NCI-H82 treated with DMSO at 0.1 percent for 48 hours (cell line): ENCODE measurements at regions not wholly inside any gene's neighbourhood (a gene's known extent, or its start where the extent isn't known, plus 50 kb on each side); places are given as distances from the start of the nearest gene placed in this dataset.

Experiments
- DNase-seq: peaks from one replicate; lab custom pipeline; 2025; ENCODE audit not compliant: unreplicated experiment; lab: John Stamatoyannopoulos, UW

DNA sequence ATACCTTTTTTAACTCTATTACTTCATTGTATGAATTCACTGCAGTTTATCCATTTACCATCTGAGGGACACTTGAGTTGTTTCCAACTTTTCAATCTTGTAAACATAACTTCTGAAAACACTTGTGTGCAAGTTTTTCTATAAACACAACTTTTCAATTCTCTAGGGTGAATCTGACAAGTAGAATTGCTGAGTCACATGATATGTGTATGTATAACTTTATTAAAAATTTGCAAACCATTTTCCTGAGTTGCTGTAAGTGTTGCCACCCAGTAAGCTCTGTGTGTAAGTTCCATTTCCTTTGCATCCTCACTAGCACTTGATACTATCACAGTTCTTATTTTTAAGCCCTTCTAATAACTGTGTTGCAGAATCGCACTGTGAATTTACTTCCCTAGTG, 1415.6 kb upstream of the ATXN8OS start:
- DNase-seq, result no peak

DNA sequence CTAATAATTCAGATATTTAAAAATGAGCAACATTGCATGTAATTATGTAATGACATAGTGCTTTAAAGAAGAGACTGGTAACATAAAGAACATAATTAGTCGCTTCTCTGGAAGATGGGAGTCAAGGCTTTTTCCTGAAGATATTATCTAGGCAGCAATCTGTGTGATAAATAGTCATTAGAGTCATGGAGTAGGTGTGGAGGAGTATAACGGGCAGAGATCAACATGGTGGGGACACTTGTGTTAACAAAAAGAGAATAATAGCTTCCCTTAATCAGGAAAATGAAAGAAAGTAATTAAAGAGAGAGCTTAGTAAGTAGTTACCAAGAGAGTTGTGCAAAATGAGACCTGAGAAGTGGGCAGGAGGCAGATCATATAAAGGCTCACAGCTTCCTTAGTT, 1417.1 kb upstream of the ATXN8OS start:
- DNase-seq, result peak; percentile 99

DNA sequence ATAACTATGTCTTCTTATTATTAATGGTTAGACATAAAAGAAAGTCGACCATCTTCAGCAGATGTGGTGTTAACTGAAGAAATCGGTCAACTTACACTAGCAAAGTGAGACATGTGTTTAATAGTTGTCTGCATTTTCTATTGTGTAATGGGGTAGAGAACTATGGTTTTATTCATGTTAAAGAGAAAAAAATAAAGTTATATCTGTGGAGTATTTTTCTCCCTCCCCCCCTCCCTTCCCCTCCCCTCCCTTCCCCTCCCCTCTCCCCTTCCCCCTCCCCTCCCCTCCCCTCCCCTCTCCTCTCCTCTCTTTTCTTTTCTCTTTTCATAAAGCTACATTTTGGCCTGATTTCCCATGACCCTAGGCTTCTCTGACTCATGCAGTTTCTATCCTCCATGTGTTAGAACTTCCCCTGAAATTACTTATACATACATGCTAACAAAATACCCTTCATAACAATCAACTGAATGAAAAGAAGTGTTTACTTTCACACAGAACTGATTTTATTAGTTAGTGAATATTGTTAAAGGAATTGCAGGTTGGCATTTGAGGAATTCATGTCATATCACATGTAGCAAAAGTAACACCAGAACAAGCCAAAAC, 1431.0 kb upstream of the ATXN8OS start:
- DNase-seq, result no peak

DNA sequence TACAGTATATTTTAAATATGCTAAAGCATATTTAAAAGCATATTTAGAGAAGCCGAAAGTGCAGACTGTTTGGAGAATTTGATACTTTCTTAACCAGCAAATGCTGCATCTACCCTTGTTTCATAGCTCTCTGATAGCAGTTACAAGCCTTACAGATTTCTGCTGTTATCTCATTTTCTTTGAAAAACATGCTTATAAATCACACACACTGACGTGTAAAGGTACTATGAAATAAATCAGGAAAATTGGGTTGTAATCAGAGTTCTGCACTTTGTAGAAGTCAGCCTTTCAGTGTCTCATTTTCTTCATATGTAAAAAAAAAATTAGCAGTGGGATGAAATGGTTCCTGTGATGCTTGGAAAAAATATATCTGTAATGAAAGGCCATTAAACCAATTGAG, 1432.4 kb upstream of the ATXN8OS start:
- no peak for DNase-seq

DNA sequence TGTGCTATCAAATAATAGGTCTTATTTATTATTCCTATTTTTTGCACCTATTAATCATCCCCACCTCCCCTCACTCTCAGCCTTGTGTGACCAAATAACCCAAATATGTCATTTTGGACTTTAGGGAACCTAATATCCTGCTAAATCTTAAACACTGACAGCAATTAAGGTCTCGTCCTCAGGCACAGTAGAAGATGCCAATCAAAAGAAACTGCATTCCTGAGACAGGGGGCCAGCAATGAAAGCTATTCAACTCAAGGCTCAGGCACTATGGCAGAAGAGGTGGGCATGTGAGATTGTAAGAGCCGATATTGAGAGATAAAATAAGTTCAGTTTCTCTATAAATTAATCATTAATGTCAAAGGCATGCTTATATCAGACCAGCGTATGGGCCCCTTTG, 1437.7 kb upstream of the PCDH9 start:
- peak; percentile 60 for DNase-seq

DNA sequence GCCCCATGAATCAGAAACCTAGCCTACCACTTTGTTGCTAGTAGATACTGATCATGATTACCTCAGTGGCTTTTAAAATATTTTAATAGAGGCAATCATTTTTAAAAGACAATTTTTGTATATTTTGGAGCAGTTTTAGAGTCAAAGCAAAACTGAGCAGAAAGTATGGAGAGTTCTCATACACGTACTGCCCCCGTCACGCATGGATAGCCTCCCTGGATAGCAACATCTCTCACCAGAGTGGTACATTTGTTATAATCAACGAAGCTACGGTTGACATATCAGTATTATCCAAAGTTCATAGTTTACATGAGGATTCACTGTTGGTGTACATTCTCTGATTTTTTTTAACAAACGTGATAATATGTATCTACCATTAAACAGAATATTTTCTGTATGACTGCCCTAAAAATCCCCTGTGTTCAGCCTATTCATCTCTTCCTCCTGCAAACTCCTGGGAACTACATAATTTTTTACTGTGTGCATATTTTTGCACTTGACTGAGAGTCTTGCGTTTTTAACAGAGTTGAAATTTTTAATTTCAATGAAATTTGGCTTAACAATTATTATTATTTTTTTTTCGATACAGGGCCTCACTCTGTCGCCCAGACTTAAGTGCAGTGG, 1436.8 kb upstream of the PCDH9 start:
- no peak for DNase-seq

DNA sequence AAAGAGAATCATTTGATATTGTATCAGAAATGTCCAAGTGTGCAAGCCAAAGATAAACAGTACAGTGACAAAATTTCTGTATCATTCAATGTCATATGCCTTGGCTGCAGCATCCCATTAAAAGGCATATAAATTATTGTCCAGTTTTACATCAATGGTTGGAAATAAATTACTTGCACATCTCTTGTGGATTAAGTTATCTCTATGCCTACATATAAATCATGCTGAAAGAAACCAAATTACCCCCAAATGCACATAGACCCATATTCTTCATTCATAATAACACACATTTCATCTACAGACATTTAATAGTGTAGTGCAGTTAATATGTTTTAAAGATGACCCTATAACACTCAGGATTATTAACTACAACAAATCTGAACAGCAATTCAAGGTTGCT, 1415.7 kb upstream of the PCDH9 start:
- DNase-seq, result no peak

DNA sequence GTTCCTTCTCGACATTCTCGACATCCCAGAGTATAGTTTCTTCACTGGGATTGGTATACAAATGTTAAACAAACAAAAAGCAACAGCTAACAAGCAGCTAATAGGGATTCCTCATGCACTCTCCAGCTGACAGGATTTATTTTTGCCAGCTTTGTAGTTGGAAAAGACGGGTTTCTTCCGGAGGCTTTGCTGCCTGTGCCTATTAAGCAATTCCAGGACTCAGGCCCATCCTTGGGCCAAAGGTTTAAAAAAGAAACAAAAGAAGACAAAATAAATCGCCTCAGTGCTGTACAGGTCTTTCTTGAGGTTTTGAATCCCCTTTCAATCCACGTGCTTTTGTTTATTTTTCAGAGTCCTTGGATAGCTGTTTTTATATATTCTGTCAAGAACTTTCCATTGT, 1414.5 kb upstream of the PCDH9 start:
- no peak for DNase-seq

DNA sequence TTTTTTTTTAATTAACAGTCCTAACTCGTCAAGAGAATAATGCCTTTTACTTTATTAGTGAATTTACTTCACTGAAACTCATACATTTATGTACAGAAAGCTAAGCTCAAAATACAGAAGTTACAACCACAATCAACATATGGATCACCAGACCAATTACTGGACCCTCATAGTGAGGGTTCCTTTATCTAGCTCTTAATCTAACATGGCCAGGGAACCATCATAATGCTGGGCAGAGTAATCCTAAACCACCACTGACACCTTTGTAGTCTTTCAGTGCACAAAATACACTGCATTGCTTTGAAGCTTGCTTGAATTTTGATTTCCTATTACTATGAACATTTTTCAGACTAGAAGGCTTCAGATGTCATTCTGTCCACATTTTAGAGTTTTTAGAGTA, 1406.6 kb upstream of the PCDH9 start:
- DNase-seq, result no peak

DNA sequence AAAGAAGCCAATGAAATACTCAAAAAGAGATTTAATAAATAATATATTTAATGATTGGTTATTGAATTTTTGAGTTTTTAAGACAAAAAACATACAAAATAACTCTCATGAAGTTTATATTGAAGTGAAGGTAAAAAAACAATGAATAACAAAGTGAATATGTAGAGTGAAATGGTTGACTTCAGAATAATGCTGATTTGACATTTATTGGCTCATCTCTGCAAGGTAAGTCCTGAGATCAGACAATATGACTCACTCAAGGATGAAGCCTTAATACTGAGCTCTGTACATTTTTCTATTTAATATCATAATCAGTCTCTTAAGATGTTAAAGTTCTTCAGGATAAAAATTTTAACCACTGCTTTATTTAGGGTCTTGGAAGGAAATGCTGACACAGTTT, 1398.9 kb upstream of the PCDH9 start:
- DNase-seq, result no peak

DNA sequence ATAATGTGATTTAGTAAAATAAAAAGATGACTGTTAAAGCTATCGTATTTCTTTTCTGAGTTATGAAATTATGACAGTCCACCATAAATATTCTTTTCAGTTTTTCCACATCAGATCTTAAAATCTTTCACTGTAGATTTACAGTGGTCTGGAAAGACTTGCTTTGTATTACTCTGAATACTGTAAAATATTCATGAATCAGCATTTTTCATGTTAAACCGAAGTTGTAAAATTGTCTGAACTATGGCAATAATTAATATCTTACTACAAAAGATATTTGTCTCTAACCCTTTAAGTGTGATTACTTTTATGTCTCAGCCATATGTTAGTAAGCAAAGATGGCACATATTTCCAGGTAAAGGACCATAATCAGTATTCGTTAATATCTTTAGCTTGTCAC, 1397.2 kb upstream of the PCDH9 start:
- no peak for DNase-seq

DNA sequence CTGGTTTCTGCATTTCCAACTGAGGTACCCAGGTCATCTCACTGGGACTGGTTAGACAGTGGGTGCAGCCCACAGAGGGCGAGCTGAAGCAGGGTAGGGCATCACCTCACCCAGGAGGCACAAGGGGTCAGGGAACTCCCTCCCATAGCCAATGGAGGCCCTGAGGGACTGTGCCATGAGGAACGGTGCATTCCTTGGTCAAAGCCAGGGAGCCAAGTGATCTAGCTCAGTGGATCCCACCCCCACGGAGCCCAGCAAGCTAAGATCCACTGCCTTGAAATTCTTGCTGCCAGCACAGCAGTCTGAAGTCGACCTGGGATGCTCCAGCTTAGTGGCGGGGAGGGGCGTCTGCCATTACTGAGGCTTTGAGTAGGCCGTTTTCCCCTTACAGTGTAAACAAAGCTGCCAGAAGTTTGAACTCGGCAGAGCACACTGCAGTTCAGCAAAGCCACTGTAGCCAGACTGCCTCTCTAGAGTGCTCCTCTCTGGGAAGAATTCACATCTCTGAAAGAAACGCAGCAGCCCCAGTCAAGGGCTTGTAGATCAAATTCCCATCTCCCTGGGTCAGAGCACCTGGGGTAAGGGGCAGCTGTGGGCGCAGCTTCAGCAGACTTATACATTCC, 1386.6 kb upstream of the PCDH9 start:
- DNase-seq, result no peak

DNA sequence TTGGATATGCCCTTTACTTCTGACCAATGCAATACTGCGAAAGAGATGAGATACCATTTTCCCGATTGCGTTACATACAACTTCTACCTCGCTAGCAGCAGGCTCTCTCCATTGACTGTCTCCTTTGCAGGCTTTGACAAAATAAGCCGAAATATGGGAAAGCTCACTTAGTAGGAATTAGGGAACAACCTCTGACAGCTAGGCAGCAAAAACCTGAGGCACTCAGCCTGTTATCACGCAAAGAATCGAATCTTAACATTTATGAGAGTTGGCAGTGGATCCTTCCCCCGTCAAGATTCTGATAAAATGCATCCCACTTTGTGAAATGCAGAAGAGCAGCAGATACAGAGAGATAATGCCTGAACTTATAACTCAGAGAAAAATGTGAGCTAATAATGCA, 1379.5 kb upstream of the PCDH9 start:
- DNase-seq, result no peak

DNA sequence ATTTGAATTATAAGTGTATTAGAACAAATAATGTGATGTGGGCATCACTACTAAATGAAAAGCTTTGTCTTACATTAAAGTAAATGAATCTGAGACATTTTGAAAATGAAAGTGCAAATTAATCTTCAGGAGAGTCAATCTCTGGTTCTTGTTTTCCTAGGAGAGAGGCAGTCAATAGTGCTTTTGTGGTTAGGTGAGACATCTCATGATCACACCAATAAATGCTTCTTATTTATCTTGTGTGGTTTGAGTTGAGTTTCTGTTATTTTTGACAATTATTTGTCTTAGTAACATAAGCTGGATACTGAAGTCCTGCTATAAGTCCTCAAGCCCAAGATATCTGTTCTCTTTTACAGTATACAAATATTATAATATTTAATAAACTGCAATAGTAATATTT, 1378.0 kb upstream of the PCDH9 start:
- DNase-seq, result no peak

DNA sequence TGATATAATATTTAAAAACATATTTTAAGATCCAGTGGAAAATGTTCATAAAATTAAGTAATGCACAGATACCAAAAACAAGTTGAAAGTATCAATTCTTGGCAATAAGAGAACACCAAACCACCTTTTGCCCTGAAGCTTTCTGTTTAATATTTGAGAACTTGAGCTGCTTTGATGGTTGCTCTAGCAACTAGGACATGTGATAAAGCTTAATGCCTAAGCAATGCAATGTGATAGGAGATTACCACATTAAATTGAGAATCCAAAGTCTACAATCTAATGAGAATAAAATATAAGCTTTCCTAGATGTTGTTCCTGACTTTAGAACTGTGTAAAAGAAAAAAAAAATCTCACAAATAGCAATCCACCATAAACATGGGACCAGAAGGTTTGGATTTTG, 1367.5 kb upstream of the PCDH9 start:
- DNase-seq, result peak; percentile 11

DNA sequence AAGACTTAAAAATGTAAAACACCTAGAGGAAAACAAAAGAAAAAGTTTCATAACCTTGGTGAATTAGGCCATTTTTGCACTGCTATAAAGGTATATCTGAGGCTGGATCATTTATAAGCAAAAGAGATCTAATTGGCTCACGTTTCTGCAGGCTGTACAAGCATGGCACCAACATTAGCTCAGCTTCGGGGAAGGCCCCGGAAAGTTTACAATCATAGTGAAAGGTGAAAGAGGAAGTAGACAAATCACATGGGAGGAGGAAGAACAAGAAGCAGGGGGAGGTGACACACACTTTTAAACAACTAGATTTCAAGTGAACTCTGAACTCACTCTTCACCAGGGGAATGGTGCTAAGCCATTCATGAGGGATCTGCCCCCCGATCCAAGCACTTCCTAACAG, 1358.5 kb upstream of the PCDH9 start:
- no peak for DNase-seq

DNA sequence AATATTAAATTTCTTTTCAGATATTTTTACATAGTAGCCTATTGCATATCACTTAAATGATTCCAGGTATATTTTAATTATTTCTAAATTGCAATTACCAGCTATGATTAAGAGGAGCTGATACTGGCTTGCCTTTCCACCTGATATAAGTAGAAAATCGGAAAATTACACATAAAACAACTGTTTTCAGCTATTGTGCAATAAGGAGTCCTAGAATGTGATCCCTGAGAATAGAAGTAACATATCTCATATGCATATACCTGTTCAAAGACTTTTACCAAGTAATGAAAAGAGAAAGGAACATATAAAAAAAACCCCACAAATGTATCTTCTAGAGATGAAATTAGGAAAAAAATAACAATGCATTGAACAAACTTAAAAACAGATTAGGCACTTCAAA, 1354.6 kb upstream of the PCDH9 start:
- no peak for DNase-seq

DNA sequence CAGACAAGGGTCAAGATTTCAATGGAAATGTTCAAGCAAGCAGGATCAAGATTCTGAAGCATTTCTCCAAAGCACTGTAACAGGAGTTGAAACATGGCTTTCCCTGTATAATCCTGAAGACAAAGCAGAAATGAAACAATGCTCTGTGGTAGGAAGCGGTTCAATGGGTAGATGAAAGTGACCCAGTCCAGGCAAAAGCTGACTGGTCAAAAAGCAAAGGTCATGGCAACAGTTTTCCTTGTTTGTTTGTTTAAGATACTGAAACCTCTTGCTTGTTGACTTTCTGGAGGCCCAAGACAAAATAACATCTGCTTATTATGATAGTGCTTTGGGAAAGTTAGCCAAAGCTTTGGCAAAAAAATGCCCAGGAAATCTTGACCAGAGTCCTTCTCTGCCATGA, 1343.9 kb upstream of the PCDH9 start:
- DNase-seq, result no peak

DNA sequence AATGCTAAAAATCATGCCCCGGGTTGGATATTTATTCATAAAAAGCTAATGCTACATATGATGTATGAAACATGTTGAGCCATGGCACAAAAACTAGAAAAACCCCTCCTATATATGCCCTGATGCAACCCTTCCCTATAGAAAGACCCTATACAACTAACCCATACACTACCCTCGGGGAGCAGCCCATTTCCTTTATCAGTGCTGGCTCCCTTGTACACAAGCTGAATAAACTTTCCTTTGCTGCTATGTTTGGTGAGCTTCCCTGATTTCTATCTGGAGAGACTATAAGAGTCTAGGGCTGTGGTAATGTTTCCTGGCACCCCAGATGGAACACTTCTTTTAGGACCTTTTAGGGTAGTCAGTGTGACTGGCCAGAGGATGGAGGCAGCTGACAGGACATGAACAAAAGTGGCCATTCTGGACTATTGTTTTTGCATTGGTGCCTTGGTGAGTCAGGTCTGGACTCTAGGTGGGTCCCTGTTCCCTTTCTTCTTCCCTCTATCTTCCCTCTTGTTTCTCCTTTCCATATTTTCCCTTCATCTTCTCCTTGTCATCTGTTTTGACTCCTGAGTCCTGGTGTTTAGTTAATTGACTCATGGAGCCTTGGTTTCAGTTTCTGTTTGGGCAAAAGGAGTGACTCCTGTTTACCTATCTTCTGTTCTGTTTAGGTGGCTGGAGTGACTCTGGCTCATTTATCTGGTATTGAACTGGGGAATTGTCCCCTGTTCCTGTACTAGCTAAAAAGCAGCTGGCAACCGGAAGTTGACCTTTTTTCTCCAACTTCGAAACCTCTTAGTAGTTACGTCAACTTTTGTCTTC, 1321.8 kb upstream of the PCDH9 start:
- no peak for DNase-seq

DNA sequence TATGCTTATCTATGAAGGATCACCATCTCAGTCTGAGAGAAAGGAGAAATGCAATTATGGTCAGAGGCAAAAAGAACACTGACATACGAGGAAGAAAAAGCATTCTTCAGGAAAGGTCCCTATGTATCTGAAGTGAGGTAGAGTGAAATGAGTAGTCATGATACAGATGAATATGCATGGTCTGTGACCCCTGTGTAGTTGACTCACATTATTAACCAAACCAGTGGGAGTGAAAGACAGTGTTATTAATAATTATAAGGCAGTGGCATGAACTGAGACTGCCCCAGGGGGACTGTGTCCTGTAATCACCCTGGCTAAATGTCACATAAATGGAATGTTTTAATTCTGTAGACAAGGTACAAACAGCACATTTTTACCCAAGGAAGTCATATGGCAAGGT, 1320.2 kb upstream of the PCDH9 start:
- DNase-seq, result no peak

DNA sequence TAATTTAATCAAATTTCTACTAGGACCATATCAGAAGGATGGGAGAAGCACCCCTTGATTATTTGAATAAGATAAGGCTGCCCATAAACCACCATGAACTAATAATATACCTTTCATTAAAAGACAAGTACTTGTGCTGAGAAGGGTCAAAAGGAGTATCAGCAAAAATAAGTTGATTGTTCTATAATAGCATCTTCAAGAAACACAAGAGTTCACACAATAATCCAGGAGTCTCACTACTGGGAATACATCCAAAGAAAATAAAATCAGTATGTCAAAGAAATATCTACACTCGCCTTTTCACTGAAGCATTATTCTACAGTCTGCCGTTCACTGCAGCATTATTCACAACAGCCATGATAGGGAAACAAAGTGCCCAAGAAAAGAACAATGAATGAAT, 1310.1 kb upstream of the PCDH9 start:
- no peak for DNase-seq

DNA sequence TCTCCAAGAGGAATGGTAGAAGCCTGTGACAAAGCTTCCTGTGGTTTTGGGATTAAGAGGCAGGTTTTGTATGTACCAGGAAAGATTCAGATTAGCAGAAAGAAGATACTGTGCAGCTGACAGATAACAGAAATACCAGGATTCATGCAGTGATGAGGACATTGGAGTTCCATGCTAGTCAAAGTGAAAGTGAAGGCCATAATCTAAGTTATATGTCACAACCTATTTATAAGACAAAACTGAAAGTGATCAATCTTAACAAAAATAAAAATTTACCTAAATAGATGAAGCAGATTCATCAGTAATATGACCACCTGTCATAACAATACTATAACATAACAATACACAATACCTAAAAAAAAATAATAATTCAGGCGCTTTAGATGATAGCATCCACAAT, 1305.2 kb upstream of the PCDH9 start:
- no peak for DNase-seq
